Stimulated activated CD4-positive, alpha-beta T cell treated with anti-CD3 and anti-CD28 coated beads, Interleukin-2, amount 100 ng/mL, for 24 hours (primary cell): ENCODE measurements at regions not wholly inside any gene's neighbourhood (a gene's known extent, or its start where the extent isn't known, plus 50 kb on each side); places are given as distances from the start of the nearest gene placed in this dataset.
"Not testable (repeated sequence)": the region's sequence is repeated elsewhere in the genome, so short reads cannot be mapped to it uniquely, and the experiment has no call there.

Experiments used
- DNase-seq, 2 donors: peaks; one replicate each; pipeline ENCODE4 v3.0.0-alpha.2; 2020

DNA sequence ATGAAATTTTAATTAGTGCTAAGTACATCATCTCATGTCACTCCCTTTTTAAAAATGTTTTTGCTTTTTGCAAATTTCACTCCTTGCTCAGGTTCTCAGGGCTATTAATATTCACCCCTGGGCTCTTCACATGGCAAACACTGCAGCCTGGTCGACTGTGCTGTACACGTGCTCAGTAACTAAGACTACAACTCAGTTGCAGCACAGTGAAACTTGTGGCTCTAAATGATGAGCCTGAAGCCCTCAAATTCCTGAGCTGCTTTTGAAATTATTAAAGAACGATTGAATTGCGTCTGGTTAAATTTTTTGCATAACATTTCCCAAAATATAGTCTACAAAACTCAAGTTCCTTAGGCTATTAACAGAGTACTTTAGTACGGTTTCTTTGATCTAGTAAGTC, 159.3 kb upstream of the C2CD4B start:
- DNase-seq = no peak

DNA sequence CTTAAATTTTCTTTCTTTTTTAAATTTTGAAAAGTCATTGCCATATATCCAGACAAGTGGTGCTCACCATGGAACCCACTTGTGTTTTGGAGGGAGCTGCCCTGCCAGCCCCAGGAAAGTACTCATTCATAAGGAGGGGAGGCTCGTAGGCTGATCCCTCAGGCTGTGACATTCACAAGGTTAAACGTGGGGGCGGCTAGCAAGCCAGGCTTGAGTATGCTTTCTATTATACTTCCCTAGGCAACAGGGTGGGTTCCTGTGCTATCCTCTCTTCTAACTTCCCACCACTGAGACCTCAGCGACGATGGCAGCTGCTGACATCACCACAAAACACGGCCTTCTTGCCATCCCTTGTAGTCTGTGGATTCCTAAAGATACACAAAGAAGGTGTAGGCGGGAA, 160.5 kb upstream of the C2CD4B start:
- no peak for DNase-seq

DNA sequence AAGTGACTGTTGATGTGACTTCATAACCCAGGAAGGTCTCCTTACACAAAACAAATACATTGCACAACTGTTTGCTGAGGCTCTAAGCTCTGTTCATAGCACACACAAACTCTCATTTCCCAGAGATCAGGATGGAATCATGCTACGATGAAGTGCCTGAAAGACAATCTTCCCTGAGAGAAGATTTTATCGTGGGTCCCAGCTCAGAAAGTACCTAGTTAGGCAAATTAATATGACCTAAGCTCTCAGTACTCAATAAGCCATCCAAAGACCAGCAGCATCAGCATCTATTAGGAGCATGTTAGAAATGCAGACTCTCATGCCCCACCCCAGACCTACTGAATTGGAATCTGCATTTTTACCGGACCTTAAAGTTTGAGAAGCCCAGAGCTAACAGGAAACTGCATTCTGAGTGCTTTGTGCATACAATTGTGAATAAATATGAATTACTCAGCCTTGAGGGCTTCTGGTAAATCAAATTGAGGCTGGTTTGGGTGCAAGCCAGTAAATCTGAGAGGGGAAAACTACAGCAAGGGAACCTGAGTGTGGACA, 161.5 kb upstream of the C2CD4B start:
- DNase-seq = no peak

DNA sequence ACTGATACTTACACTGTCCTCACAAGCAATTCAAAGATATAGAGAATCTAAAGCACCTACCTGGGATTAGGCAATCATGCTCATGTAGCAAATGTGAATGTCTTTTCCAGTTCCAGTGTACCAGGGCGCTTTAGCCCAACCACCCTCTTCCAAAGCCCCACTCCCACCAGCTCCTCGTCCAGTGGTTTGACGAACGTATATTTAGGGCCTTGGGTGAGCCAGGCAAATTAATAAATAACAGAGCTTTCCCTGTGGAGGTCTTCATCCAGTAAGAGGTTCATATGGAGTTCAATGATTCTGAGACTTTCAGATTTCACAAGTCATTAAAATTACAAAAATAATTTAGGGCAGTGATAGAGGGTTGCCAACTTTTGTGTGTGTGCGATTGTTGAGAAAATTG, 162.3 kb upstream of the C2CD4B start:
- no peak for DNase-seq

DNA sequence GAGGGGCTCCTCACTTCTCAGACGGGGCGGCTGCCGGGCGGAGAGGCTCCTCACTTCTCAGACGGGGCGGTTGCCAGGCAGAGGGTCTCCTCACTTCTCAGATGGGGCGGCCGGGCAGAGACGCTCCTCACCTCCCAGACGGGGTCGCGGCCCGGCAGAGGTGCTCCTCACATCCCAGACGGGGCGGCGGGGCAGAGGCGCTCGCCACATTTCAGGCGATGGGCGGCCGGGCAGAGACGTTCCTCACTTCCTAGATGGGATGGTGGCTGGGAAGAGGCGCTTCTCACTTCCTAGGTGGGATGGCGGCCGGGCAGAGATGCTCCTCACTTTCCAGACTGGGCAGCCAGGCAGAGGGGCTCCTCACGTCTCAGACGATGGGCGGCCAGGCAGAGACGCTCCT, 167.4 kb upstream of the C2CD4B start:
- not testable (repeated sequence) for DNase-seq

DNA sequence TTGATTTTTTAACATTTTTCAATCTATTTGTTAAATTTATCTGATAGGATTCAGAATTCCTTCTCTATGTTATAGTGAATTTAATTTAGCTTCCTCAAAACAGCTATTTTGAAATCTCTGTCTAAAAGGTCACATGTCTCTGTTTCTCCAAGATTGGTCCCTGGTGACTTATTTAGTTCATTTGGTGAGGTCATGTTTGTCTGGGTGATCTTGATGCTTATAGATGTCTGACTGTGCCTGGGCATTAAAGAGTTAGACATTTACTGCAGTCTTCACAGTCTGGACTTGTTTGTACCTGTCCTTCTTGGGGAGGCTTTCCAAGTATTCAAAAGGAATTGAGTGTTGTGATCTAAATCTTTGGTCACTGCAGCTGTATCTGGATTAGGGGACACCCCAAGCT, 169.5 kb upstream of the C2CD4B start:
- DNase-seq = no peak

DNA sequence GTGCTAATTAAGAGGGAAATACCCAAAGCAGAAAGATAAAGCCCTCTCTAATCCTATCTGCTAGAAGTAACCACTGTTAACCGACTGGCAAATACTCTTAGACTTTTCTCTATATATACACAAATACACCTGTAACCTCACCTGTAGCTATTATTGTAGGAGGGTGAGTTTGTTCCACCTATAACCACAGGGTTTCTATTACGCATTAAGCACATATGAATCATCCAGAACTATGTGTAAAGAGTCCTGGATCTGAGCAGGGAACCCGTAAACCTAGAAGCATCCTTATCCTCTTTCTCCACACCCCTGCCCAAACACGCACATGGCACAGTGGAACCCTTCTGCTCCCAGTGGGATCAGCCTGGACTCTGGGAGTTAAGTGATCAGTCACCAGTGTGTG, 172.8 kb upstream of the C2CD4B start:
- no peak for DNase-seq

DNA sequence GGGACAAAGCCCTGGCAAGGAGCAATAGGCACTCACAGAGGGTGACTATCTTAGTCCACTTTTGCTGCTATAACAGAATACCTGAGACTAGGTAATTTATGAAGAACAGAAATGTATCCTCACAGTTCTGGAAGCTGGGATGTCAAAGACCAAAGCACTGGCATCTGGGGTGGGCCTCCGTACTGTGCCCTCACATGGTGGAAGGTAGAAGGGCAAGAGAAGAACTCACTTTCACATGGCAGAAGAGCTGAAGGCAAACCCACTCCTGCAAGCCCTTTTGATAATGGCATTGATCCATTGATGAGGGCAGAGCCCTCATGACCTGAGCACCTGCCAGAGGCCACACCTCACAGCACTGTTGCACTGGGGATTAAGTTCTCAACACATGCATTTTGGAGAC, 173.4 kb upstream of the C2CD4B start:
- no peak for DNase-seq

DNA sequence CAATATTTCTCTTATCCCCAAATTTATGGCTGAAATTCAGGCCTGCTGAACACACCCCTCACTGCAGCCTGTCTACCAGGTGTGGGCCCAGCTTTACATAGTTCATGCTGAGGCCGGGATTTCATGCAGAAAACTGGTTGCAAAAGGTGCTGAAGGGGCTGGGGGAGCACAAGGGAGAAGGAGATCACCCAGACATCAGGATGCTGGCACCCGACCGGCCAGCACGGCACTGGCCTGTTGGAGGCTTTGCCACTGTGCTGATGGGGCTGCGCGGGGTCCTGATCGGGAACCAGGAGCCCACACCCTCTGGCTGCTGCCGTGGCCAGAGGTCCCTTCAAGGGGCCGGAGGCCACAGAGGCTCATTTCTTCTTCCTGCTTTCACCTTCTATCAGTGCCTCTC, 177.9 kb upstream of the C2CD4B start:
- no peak for DNase-seq

DNA sequence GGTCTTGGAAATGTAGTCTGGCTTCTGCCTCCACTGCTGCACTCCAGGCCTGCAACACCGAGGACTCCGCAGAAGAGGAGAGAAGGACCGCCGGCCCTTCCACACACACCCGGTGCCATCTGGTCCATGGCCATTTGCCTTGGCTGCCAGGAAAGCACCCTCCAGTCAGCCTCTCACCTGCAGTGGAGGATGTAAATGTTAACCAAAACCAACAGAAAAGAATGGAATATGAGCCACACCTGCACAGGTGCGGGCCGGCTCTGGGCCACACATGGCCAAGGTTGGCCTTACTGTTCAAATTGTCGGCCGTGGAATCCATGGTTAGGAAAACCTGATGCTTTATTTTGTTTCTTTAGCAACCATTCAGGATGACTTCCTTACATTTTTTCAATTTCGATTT, 178.3 kb upstream of the C2CD4B start:
- DNase-seq = no peak

DNA sequence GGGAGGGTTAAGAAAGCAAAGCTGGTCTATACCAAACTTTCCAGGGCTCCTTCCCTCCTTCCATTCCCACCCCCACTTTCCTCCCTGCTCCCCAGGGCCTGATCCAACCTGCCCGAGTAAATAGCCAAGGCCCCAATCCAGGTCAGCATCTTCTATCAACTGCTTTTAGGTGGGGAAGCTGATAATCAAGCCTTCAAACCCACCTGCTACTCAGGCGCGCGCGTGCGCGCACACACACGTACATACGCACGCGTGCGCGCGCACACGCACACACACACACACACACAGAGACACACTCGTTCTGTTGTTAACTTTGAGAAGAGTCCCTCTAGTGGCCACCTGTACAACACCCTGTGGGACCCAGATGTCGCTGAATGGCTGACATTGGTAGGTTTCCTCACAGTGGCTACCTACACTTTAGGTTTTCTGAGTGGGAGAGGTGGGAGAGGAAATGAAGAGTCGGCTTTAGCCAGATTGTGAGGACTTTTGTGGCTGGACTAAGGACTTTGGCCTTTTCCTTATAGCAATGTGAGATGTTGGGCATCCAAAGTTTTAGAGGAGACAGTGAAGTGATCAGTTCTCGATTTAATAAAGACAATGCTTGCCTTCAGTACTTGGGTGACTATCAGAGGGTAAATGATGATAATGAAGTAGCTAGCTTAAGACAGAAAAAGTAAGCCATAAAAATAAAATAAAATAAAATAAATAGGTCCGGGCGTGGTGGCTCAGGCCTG, 179.9 kb upstream of the C2CD4B start:
- DNase-seq = peak; percentile 48 to 60

DNA sequence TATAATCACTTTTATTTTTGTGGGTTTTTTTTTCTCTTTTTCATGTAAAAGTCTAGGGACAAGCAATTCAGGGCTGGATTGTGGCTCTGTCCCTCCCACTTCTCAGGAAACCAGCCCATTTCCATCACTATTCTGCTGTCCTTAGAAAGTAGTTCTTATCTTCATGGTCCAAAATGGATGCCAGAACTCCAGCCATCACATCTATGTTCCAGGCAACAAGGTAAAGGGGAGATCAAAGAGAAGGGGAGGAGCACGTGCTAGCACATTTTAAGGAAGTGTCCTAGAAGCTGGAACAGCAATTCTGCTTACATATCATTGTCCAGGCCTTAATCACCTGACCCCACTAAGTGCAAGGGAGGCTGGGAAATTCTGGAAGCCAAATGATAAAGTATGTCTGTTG, 181.1 kb upstream of the C2CD4B start:
- DNase-seq = no peak

DNA sequence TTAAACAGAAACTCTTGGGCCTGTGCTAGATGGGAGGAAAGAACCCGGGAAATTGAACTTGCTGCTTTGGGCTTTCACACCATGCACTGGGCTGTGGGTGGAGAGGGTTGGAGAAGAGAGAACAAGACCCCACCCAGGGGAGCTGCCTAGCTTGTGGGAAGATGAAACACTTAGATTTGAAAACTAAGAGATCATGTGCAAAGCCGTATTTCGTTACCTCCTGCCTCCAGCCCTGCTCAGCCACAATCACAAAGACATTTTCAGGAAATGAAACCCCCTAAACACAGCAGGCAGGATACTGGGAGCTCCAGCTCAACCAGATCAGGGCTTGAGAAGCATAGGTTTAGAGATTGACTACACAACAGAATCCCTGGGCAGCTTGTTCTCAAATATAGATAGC, 183.0 kb upstream of the C2CD4B start:
- DNase-seq = no peak

DNA sequence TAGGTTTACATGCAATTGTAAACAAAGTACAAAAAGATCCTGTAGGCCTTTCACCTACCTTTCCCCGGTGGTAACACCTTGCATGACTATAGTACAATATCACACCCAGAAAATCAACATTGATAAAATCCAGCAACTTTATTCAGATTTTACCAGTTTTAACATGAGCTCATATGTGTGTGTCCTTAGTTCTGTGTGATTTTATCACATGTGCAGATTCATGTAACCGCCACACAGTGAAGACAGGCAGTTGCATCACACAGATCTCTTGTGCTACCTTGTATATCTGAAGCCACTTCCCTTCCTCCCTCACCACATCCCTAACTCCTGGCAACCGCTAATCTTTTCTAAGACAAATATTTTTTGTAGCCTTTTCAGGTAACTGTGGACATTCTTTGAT, 183.5 kb upstream of the C2CD4B start:
- no peak for DNase-seq

DNA sequence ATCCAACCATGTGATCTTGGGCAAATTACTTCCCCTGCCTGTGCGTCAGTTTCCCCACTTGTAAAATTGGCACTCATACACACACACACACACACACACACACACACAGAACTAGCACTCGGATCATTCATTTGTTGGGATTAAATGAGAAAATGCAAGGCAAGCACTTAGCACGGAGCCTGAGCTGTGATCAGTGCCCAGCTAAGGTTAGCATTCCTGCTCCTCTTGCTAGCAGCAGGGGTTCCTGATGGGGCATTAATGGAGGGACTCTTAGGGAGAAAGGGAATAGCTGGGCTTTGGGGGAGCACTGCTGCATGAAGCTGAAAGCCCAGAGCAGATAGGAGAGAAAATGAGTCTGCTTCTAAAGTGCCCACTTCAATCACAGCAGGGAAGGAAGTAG, 187.7 kb upstream of the C2CD4B start:
- DNase-seq = no peak

DNA sequence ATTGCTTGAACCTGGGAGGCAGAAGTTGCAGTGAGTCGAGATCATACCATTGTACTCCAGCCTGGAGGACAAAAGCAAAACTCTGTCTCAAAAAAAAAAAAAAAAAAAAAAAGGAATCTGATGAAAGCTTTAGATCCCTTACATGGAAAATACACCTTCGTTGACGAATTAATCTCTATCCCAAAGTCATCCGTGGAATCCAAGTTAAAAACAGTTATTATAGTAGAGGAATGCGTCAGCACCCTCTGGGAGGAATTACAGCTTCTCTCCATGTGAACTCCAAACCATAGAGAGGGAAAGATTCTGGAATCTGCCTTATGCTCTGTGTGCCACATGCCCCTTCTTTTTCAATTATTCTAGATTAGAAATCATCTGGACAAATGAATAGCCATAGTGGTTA, 192.3 kb upstream of the C2CD4B start:
- DNase-seq = no peak

DNA sequence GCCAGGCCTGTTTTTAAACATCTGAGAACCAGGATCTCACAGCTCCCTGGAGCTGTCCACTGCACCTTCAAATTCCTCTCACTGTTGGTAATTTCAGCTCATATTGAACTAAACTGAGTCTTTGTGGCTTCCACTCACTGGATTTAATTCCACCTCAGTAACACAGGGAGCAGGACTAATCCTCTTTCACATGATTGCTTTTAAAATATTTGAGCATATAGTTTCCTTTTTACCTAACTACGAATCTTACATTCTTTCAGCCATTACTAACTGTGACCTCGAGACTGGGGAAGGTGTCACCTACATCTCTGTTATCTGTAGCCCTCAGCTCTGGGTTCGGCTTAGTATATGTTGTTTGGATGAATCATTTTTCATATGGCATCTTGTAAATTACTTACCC, 194.3 kb upstream of the C2CD4B start:
- no peak for DNase-seq

DNA sequence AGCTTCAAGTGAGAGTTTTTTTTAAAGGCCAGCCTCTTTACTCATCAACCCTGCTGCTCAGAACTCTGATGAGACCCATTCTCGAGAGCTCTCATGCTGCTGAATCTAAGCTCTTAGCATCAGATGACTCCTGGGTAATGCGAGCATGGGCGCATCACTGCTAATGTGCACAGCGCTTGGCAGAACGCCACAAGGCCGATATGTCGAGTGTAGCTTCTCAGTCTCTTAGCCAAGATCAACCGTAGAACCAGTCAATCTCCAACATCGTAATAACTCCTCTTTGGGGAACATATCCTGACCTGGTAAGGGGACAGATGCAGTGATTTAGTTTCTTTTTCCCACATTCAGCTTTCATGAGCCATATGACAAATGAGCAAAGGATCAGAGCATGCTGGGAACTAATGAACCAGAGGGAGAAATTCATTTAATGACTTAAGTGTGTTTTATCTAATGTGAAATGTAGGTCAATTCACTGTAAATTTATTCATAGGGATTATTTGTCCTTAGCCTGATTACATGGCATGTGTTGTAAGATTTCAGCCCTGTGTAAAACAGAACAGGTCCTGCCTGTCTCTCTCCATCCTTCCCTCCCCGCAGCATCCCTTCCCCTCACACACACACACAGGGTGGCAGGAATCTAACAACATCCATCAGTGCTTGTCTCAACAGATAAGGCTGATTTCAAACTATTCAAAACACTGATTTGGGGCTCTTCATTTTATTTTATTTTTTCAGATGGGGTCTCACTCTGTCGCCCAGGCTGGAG, 195.4 kb upstream of the C2CD4B start:
- DNase-seq = no peak

DNA sequence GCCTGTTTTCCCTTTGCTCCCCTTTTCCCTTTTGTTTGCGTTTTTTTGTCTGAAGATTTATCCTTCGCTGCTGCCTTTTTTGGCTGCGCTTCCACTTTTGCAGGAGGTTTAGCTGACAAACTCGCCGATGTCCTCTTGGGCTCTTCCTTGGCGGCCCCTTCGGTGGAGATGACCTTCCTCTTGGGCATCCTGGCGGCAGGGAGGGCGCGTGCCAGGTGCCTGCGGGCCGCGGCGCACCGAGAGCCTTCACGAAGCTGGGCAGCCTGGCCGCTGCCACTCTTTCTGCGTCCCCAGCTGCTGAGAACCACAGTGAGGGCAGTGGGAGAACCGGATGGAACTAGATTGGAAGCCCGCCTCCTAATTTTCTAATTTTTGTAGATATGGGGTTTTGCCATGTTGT, 197.1 kb upstream of the C2CD4B start:
- DNase-seq = no peak

DNA sequence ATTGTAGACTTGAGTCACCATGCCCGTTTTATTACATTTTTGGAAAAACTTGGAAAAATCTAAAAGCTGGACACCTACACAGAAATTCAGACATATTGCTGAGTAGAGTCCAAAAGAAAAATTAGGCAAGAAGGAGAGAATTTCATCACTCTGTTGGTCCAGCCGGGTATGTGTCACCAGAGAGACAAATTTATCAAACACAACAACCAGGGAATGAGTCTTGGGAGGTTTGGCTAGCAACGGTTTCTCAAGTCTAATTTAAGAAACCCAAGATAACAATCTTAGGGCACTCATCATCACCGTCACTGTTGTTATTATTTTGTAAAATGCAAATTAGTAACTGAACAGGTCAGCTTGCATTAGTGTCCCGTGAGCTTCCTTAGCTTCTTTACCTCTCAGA, 197.5 kb upstream of the C2CD4B start:
- DNase-seq = no peak

DNA sequence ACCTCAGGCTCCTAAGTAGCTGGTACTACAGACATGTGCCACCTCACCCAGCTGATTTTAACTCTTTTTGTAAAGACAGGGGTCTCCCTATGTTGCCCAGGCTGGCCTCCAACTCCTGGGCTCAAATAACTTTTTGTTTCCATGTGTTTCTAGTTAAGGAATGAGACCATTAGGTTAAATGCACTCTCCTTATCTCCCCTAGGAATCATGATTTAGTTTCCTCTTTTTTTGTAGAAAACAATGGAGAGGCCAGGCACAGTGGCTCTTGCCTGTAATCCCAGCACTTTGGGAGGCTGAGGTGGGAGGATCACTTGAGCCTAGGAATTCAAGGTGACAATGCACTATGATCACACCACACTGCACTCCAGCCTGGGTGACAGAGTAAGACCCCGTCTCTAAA, 198.8 kb upstream of the C2CD4B start:
- no peak for DNase-seq

DNA sequence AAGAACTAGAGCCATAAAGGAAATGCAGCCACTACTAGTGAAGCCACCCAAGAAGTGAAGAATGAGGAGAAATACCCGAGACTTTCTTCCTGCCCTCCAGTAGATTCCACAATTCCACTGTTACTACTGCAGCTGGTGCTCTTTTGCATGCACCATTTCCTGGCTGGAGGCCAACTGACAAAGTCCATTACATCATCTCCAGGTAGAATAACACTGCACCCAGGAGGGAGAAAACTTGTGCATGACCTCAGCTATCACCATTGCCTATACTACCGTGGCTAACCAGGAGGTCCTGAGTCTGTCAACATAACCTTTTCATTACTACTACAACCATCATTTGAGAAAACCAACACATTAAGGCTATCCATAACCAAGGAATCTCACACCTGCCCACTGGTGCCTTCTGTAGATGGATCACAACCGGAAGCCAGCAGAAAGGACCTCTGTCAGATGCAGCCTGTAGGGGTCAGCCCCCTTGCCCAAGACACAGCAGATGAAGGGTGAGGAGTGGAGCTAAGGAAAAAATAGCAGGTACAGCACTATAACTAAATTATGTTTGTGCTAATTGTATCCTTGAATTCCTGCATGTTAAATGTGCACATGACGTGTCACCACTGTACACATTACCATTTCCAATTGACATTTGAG, 200.8 kb upstream of the C2CD4B start:
- no peak for DNase-seq

DNA sequence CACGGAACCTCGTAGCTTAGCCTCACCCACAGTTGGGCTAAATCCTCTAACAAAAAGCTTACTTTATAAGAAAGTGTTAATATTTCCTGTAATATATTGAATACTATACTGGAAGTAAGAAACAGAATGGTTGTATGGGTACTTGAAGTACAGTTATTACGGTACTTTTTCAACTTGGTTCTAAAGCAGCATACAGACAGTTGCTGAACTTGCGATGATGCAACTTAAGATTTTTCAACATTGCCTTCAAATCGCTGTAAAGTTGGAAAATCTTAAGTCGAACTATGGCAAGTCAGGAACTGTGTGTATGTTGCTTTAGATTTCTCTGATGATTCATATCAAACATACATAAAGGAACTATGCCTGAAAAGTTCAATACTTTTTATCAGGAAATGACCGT, 204.4 kb upstream of the C2CD4B start:
- no peak for DNase-seq

DNA sequence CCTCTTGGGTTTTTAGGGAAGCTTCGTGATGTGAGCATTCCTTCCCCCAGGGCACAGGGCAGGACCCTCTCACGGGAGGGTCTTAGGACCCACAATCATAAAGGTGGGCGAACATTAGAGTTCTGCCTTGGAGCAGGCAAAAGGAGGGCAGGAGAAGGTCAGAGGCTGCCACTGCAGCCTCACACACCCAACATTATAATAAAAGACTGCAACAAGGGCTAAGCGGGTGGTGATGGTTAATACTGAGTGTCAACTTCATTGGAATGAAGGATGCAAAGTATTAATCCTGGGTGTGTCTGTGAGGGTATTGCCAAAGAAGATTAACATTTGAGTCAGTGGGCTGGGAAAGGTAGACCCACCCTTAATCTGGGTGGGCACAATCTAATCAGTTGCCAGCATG, 206.6 kb upstream of the C2CD4B start:
- DNase-seq = not testable (repeated sequence)
